ENCODE measurements at regions not wholly inside any gene's neighbourhood (a gene's known extent, or its start where the extent isn't known, plus 50 kb on each side); places are given as distances from the start of the nearest gene placed in this dataset.

DNA sequence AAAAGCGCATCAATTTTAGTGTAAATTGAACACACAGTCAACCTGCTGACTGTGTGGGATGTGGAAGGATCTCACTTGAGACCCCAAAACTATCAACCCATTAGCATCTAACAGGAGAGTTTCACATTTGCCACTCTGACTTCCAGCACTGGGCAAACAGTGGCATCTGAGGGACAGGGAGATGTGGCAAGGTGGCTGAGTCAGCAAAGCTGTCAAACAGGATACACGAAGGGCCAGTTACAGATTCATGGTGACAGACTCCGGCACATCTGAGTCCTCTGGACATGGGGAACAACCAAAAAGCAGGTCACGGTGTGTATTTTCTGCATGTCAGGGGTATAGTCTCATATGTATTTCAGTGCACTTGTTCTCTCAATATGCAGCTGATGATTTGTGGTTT is 573.4 kb upstream of the PPP2R3A start:
- TF ChIP-seq, protein P1, sequence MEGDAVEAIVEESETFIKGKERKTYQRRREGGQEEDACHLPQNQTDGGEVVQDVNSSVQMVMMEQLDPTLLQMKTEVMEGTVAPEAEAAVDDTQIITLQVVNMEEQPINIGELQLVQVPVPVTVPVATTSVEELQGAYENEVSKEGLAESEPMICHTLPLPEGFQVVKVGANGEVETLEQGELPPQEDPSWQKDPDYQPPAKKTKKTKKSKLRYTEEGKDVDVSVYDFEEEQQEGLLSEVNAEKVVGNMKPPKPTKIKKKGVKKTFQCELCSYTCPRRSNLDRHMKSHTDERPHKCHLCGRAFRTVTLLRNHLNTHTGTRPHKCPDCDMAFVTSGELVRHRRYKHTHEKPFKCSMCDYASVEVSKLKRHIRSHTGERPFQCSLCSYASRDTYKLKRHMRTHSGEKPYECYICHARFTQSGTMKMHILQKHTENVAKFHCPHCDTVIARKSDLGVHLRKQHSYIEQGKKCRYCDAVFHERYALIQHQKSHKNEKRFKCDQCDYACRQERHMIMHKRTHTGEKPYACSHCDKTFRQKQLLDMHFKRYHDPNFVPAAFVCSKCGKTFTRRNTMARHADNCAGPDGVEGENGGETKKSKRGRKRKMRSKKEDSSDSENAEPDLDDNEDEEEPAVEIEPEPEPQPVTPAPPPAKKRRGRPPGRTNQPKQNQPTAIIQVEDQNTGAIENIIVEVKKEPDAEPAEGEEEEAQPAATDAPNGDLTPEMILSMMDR (IDR thresholded peaks at IDR 0.05; ENCODE audit: borderline replicate concordance, extremely low read depth, low read length, poor library complexity, severe bottlenecking) = no peak
- no peak for TF ChIP-seq EZH2 (IDR thresholded peaks at IDR 0.05; ENCODE audit: borderline replicate concordance, low read depth, low read length, severe bottlenecking)

Measured in DND-41 (cell line).